ENCODE measurements at regions not wholly inside any gene's neighbourhood (a gene's known extent, or its start where the extent isn't known, plus 50 kb on each side); places are given as distances from the start of the nearest gene placed in this dataset.

DNA sequence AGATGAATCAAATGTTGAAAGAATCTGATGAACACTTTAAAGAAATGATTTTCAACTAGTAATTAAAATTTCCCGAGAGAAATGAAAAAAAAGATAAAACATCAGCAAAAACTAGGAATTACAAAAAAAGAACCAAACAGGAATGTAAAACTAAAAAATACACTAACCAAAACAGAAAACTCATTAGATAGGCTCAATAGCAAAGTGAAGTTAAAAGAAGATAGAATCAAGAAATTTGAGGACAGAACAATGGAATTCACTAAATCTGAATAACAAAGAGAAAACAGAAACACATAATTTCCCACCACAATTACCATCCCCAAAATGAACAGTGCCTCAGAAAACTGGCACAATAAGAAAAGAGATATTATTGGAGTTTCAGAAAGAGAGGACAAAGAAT, 290.1 kb upstream of the CNTN4 start:
- Histone ChIP-seq H3K18ac (ENCODE audit: low read depth in 1 of 2, low read length in 2 of 2) (no peak overlapping the region), H4K8ac (ENCODE audit: low read length) (no peak overlapping the region), H3K23ac (ENCODE audit: low read length in 2 of 2) (no peak overlapping the region), H4K91ac (ENCODE audit: low read length) (no peak overlapping the region), H2BK120ac (ENCODE audit: low read depth, low read length) (no peak overlapping the region), H3K27ac (ENCODE audit: low read length, poor library complexity, severe bottlenecking) (no peak overlapping the region), H3K79me1 (replicated peaks; ENCODE audit: low read length, poor library complexity, severe bottlenecking) (no peaks in the 10 kb centered on the region), H3K9me3 (ENCODE audit: control insufficient read depth, low read length) (peaks cover 43% of the 10 kb centered on the region), H3K27me3 (ENCODE audit: control insufficient read depth in 1 of 2, insufficient read depth in 1 of 2, low read length in 2 of 2) (no peaks in the 10 kb centered on the region), H2BK5ac (ENCODE audit: low read depth, low read length, poor library complexity, severe bottlenecking) (no peak overlapping the region), H3K14ac (ENCODE audit: low read length in 2 of 2) (no peak overlapping the region), H2BK12ac (ENCODE audit: low read length in 2 of 2) (no peak overlapping the region), H3K4ac (ENCODE audit: low read depth in 1 of 2, low read length in 2 of 2) (no peak overlapping the region), H2BK15ac (ENCODE audit: low read depth, poor library complexity, severe bottlenecking) (no peak overlapping the region), H3K9ac (ENCODE audit: low read length) (no peak overlapping the region), H3K4me1 (ENCODE audit: control insufficient read depth, insufficient read depth, low read depth, low read length) (no peaks in the 10 kb centered on the region), H3K4me3 (ENCODE audit: insufficient read depth in 1 of 2, low read depth in 1 of 2, low read length in 2 of 2) (no peak overlapping the region), H3K36me3 (ENCODE audit: control insufficient read depth in 1 of 2, insufficient read depth in 2 of 2, low read depth in 1 of 2, low read length in 2 of 2) (no peaks in the 10 kb centered on the region), H3K4me2 (ENCODE audit: low read length, poor library complexity, severe bottlenecking) (no peak overlapping the region), H2AFZ (ENCODE audit: low read depth, low read length) (no peak overlapping the region), H2AK5ac (ENCODE audit: low read length, severe bottlenecking) (no peak overlapping the region)
- no peak for DNase-seq
- no CpG with 5 or more reads among the region's 1 CpG for WGBS

DNA sequence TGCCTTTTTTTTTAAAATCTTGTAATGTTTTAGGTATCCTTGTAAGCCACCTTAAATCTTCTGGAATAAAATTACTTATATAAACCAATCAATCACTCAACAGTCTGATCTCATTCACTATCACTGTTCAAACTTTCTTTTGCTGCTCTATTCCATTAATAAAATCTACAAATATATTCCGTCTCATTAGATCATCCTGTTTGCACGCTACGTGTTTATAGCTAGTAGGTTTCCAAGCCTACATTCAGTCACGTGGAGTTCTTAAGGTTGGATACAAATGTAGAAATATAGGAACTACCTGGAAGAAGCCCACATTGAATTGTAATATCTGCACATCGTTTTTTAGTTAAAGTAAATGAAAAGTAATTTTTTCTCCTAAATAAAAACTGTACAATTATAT, 274.8 kb upstream of the CNTN4 start:
- no peaks in the 10 kb centered on the region for H3K4me1 ChIP-seq (ENCODE audit: control insufficient read depth, insufficient read depth, low read depth, low read length)
- no peak overlapping the region for H2BK15ac ChIP-seq (ENCODE audit: low read depth, poor library complexity, severe bottlenecking)
- H3K4me3 ChIP-seq (ENCODE audit: insufficient read depth in 1 of 2, low read depth in 1 of 2, low read length in 2 of 2) = no peak overlapping the region
- H3K23ac ChIP-seq (ENCODE audit: low read length in 2 of 2) = no peak overlapping the region
- no peaks in the 10 kb centered on the region for H3K79me1 ChIP-seq (replicated peaks; ENCODE audit: low read length, poor library complexity, severe bottlenecking)
- no peak overlapping the region for H2BK12ac ChIP-seq (ENCODE audit: low read length in 2 of 2)
- no peak overlapping the region for H3K14ac ChIP-seq (ENCODE audit: low read length in 2 of 2)
- peaks cover 23% of the 10 kb centered on the region for H3K9me3 ChIP-seq (ENCODE audit: control insufficient read depth, low read length)
- H3K4me2 ChIP-seq (ENCODE audit: low read length, poor library complexity, severe bottlenecking) = no peak overlapping the region
- 96% methylated on average over 4 of the region's 5 CpGs for WGBS
- H4K91ac ChIP-seq (ENCODE audit: low read length) = no peak overlapping the region
- H3K27me3 ChIP-seq (ENCODE audit: control insufficient read depth in 1 of 2, insufficient read depth in 1 of 2, low read length in 2 of 2) = no peaks in the 10 kb centered on the region
- no peak for DNase-seq
- H2AFZ ChIP-seq (ENCODE audit: low read depth, low read length) = no peak overlapping the region
- H4K8ac ChIP-seq (ENCODE audit: low read length) = no peak overlapping the region
- no peak overlapping the region for H2BK120ac ChIP-seq (ENCODE audit: low read depth, low read length)
- no peaks in the 10 kb centered on the region for H3K36me3 ChIP-seq (ENCODE audit: control insufficient read depth in 1 of 2, insufficient read depth in 2 of 2, low read depth in 1 of 2, low read length in 2 of 2)
- H3K4ac ChIP-seq (ENCODE audit: low read depth in 1 of 2, low read length in 2 of 2) = no peak overlapping the region
- H3K9ac ChIP-seq (ENCODE audit: low read length) = no peak overlapping the region
- H3K27ac ChIP-seq (ENCODE audit: low read length, poor library complexity, severe bottlenecking) = no peak overlapping the region
- H3K18ac ChIP-seq (ENCODE audit: low read depth in 1 of 2, low read length in 2 of 2) = no peak overlapping the region
- no peak overlapping the region for H2AK5ac ChIP-seq (ENCODE audit: low read length, severe bottlenecking)
- no peak overlapping the region for H2BK5ac ChIP-seq (ENCODE audit: low read depth, low read length, poor library complexity, severe bottlenecking)

DNA sequence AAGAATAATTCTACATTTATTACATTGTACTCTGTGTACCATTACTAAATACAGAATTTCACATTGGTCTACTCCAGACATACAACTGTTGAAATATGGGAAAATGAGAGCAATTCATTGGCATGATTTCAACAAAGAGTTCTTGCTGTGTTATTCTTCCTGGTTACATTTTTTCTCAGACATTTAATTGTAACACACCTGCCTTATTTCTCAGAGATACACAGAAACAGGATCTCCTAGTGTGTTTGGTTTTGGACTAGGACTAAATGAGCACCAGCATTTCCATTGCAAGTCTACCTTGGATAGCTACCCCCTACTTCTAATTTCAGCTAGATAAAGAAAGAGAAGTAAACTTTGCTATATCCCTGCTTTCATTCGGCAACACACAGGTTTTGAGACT, 274.3 kb upstream of the CNTN4 start:
- peaks cover 21% of the 10 kb centered on the region for H3K9me3 ChIP-seq (ENCODE audit: control insufficient read depth, low read length)
- no peak overlapping the region for H4K91ac ChIP-seq (ENCODE audit: low read length)
- no peak overlapping the region for H3K27ac ChIP-seq (ENCODE audit: low read length, poor library complexity, severe bottlenecking)
- H2BK120ac ChIP-seq (ENCODE audit: low read depth, low read length) = no peak overlapping the region
- no peak overlapping the region for H4K8ac ChIP-seq (ENCODE audit: low read length)
- H3K18ac ChIP-seq (ENCODE audit: low read depth in 1 of 2, low read length in 2 of 2) = no peak overlapping the region
- H2BK5ac ChIP-seq (ENCODE audit: low read depth, low read length, poor library complexity, severe bottlenecking) = no peak overlapping the region
- H3K4ac ChIP-seq (ENCODE audit: low read depth in 1 of 2, low read length in 2 of 2) = no peak overlapping the region
- H3K4me1 ChIP-seq (ENCODE audit: control insufficient read depth, insufficient read depth, low read depth, low read length) = no peaks in the 10 kb centered on the region
- no peaks in the 10 kb centered on the region for H3K27me3 ChIP-seq (ENCODE audit: control insufficient read depth in 1 of 2, insufficient read depth in 1 of 2, low read length in 2 of 2)
- H3K9ac ChIP-seq (ENCODE audit: low read length) = no peak overlapping the region
- H3K36me3 ChIP-seq (ENCODE audit: control insufficient read depth in 1 of 2, insufficient read depth in 2 of 2, low read depth in 1 of 2, low read length in 2 of 2) = no peaks in the 10 kb centered on the region
- no peak overlapping the region for H3K14ac ChIP-seq (ENCODE audit: low read length in 2 of 2)
- no CpG with 5 or more reads among the region's 1 CpG for WGBS
- no peaks in the 10 kb centered on the region for H3K79me1 ChIP-seq (replicated peaks; ENCODE audit: low read length, poor library complexity, severe bottlenecking)
- H2AK5ac ChIP-seq (ENCODE audit: low read length, severe bottlenecking) = no peak overlapping the region
- no peak overlapping the region for H3K4me2 ChIP-seq (ENCODE audit: low read length, poor library complexity, severe bottlenecking)
- H3K4me3 ChIP-seq (ENCODE audit: insufficient read depth in 1 of 2, low read depth in 1 of 2, low read length in 2 of 2) = no peak overlapping the region
- no peak overlapping the region for H3K23ac ChIP-seq (ENCODE audit: low read length in 2 of 2)
- H2AFZ ChIP-seq (ENCODE audit: low read depth, low read length) = no peak overlapping the region
- DNase-seq = no peak
- no peak overlapping the region for H2BK12ac ChIP-seq (ENCODE audit: low read length in 2 of 2)
- H2BK15ac ChIP-seq (ENCODE audit: low read depth, poor library complexity, severe bottlenecking) = no peak overlapping the region

DNA sequence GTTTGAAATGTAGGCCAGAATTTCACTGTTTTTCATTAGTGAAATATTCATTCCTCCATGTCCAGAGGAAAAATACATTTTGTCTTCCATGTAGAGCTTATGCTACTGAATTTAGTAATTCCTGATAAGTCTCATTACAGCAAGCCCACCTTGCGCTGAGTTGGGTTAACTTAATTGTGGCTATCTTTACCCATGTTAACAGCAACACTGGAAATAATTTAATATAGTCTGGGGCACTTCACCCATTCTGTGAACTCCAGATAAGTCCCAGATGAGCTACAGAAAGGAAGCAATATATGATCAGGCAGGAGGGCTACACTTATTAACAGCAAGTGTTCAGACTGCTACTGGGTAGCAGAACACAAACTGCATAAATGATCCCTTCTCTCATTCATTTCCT, 270.1 kb upstream of the CNTN4 start:
- Histone ChIP-seq H2AK5ac (ENCODE audit: low read length, severe bottlenecking) (no peak overlapping the region), H3K27ac (ENCODE audit: low read length, poor library complexity, severe bottlenecking) (no peak overlapping the region), H3K23ac (ENCODE audit: low read length in 2 of 2) (no peak overlapping the region), H3K4me3 (ENCODE audit: insufficient read depth in 1 of 2, low read depth in 1 of 2, low read length in 2 of 2) (no peak overlapping the region), H3K18ac (ENCODE audit: low read depth in 1 of 2, low read length in 2 of 2) (no peak overlapping the region), H3K4me2 (ENCODE audit: low read length, poor library complexity, severe bottlenecking) (no peak overlapping the region), H2BK12ac (ENCODE audit: low read length in 2 of 2) (no peak overlapping the region), H2AFZ (ENCODE audit: low read depth, low read length) (no peak overlapping the region), H3K4ac (ENCODE audit: low read depth in 1 of 2, low read length in 2 of 2) (no peak overlapping the region), H2BK15ac (ENCODE audit: low read depth, poor library complexity, severe bottlenecking) (no peak overlapping the region), H3K4me1 (ENCODE audit: control insufficient read depth, insufficient read depth, low read depth, low read length) (no peaks in the 10 kb centered on the region), H3K14ac (ENCODE audit: low read length in 2 of 2) (no peak overlapping the region), H3K79me1 (replicated peaks; ENCODE audit: low read length, poor library complexity, severe bottlenecking) (no peaks in the 10 kb centered on the region), H2BK5ac (ENCODE audit: low read depth, low read length, poor library complexity, severe bottlenecking) (no peak overlapping the region), H3K9me3 (ENCODE audit: control insufficient read depth, low read length) (peaks cover 13% of the 10 kb centered on the region), H3K36me3 (ENCODE audit: control insufficient read depth in 1 of 2, insufficient read depth in 2 of 2, low read depth in 1 of 2, low read length in 2 of 2) (no peaks in the 10 kb centered on the region), H2BK120ac (ENCODE audit: low read depth, low read length) (no peak overlapping the region), H3K27me3 (ENCODE audit: control insufficient read depth in 1 of 2, insufficient read depth in 1 of 2, low read length in 2 of 2) (no peaks in the 10 kb centered on the region), H4K8ac (ENCODE audit: low read length) (no peak overlapping the region), H3K9ac (ENCODE audit: low read length) (no peak overlapping the region), H4K91ac (ENCODE audit: low read length) (no peak overlapping the region)
- no peak for DNase-seq
- WGBS = no CpG with 5 or more reads among the region's 1 CpG
